ENCODE measurements at regions not wholly inside any gene's neighbourhood (a gene's known extent, or its start where the extent isn't known, plus 50 kb on each side); places are given as distances from the start of the nearest gene placed in this dataset.

DNA sequence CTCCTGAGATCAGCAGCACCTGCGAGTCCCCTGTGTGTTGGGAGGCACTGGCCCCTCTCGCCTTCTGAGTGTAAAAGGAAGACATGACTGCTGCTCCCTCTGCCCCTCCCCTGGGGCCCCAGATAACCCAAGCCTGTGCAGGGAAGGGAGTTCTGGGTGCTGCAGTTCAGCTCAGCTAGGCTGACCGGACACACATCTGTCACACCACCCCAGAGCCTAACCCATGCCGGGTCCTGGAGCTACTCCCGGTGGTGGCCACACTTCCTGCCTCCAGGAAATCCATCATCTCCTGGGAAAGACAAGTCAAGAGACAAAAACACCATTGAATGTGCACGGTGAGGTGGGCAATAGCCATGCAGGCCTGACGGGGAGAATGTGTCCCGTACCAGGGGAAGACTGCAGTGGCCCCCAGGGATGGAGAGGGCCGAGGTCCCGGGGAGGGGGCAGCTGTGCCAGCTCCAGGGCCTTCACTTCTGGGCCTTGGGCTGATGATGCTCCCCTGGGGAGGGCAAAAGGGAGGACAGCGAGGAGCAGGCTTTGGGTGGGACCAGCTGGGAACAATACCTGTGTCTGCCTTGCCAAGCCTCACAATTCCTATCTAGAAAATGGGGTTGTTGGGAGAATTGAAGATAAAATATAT, 210.6 kb downstream of the TFCP2L1 start:
- no peak for DNase-seq (ENCODE audit: low spot score)
- in situ Hi-C loops (cut with MboI; ENCODE audit: low sequenced_read_pairs, unreplicated experiment): loop anchor here (10.0 kb wide), 1 partner anchor 380 kb away; no protein-coding TSS in a partner anchor

DNA sequence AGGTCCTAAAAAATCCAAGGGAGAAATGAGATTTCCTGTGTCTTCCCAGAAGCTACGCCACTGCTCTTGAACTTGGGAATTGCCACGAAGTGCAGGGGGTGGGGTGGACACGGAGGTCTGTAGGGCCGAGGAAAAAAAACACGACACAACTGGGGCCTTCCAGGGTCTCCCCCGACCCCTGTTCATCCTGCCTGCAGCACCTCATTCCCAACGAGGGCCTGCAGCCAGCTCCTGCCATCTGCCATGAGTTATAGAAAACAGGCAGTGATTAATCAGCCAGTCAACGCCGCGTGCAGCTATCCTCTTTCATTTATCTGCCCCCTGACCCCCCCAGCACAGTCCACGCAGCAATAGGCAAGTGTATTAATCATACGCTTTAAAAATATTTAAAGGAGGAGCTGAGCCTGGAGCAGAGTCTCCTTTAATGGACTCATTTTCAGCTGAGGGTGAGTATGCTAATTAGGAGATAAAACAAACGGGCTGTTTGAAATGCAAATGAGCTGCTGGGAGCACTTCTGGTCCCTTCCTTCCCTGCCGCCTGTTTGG, 209.9 kb downstream of the TFCP2L1 start:
- in situ Hi-C loops (cut with MboI; ENCODE audit: low sequenced_read_pairs, unreplicated experiment): loop anchor here (10.0 kb wide), 1 partner anchor 380 kb away; no protein-coding TSS in a partner anchor
- TF ChIP-seq, protein P1, sequence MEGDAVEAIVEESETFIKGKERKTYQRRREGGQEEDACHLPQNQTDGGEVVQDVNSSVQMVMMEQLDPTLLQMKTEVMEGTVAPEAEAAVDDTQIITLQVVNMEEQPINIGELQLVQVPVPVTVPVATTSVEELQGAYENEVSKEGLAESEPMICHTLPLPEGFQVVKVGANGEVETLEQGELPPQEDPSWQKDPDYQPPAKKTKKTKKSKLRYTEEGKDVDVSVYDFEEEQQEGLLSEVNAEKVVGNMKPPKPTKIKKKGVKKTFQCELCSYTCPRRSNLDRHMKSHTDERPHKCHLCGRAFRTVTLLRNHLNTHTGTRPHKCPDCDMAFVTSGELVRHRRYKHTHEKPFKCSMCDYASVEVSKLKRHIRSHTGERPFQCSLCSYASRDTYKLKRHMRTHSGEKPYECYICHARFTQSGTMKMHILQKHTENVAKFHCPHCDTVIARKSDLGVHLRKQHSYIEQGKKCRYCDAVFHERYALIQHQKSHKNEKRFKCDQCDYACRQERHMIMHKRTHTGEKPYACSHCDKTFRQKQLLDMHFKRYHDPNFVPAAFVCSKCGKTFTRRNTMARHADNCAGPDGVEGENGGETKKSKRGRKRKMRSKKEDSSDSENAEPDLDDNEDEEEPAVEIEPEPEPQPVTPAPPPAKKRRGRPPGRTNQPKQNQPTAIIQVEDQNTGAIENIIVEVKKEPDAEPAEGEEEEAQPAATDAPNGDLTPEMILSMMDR (IDR thresholded peaks at IDR 0.05; ENCODE audit: borderline replicate concordance, control extremely low read depth, extremely low read depth, insufficient read depth, missing control alignments): no peak
- DNase-seq (ENCODE audit: low spot score): no peak

More for the DNA sequence above, 210.6 kb downstream of the TFCP2L1 start:
- TF ChIP-seq, protein P1 (IDR thresholded peaks at IDR 0.05; ENCODE audit: borderline replicate concordance, control extremely low read depth, extremely low read depth, insufficient read depth, missing control alignments): no peak

DNA sequence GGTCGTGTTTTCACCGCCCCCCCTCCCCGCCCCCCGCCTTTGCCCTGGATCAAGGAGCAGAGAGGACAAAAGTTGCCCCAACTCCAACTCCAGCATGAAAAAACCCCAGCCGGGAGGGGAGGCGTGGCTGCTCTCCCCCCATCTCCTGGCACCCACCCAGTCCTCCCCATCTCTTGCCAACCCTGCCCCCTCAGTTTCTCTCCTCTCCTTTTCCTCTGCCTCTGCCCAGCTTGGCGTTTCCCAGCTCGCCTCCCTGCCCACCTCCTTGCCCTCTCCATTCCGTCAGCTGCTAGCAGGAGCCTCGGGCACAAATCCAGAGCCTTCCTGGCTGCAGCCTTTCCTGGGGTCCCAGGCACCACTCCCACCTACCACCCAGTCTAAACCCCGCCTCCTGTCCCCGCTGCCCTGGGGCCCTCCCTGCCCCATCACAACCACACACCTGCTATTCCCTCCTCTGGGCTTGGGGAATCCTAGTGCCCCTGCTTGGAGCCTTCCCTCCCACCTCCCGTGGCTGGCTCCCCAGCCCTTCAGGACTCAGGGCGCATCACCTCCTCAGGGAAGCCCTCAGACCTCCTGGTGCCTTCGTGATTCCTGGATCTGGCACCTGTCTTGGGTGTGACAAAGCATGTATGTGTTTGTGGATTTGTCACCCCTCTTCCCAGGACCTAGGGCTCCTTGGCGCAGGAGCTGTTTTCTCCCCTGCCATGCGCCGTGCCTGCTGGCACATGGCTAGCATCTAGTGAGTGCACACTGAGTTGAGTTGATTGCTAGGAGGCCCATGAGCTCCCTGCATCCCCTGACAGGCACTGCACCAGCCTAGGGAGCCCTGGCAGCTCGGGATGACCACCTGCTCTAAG, 209.1 kb downstream of the TFCP2L1 start:
- in situ Hi-C loops (cut with MboI; ENCODE audit: low sequenced_read_pairs, unreplicated experiment): loop anchor here (10.0 kb wide), 1 partner anchor 381 kb away; no protein-coding TSS in a partner anchor
- TF ChIP-seq, protein P1 (IDR thresholded peaks at IDR 0.05; ENCODE audit: borderline replicate concordance, control extremely low read depth, extremely low read depth, insufficient read depth, missing control alignments): no peak
- no peak for DNase-seq (ENCODE audit: low spot score)

DNA sequence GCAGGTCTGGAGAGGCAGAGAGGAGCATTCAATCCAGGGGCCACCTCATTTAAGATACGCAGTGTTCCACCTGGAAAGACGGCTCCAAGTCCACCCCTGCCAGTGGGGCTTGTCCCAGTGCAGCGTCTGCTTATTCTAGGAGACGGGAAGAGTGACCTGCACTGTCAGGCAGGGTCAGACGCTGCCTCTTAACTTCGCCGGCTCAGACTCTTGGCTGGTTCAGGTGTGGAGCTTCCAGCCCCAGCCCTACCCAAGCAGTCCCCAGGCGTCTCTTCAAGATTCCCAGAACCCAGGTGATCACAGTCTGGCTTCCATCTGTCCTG, 208.5 kb downstream of the TFCP2L1 start:
- no peak for DNase-seq (ENCODE audit: low spot score)
- TF ChIP-seq, protein P1 (IDR thresholded peaks at IDR 0.05; ENCODE audit: borderline replicate concordance, control extremely low read depth, extremely low read depth, insufficient read depth, missing control alignments): no peak
- in situ Hi-C loops (cut with MboI; ENCODE audit: low sequenced_read_pairs, unreplicated experiment): loop anchor here (10.0 kb wide), 1 partner anchor 382 kb away; no protein-coding TSS in a partner anchor

DNA sequence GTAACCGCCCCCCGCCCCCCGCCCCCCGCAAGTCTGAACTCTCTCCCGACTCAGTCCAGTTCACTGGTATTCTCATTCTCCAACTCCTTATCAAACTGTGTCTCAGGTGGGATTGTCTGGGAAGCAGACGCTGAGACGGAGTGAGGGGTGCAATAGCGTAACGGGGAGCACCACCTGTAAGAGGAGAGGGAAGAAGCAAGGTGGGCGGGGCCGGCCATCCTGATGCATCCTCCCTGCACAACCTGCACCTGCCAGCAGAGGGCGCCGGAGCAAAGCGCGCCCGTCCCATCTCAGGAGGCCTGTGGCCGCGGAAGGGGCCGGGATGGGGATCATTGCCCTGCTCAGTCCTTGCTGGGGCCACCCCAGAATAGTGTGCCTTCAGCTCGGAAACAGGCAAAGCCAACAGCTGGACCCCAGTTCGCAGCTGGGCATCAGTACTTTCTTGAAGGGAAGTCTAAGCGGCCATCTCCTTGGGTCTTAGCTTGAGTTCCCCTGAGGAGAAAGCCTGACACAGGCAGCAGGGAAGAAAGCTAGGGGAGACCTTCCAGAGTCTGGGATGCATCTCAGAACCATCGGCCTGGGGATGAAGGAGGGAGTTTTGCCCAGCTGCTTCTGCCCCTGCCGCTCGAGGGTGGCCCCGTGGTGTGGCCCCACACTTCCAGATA, 208.0 kb downstream of the TFCP2L1 start:
- TF ChIP-seq, protein P1 (IDR thresholded peaks at IDR 0.05; ENCODE audit: borderline replicate concordance, control extremely low read depth, extremely low read depth, insufficient read depth, missing control alignments): peak; percentile 99
- peak; percentile 85 for DNase-seq (ENCODE audit: low spot score)
- in situ Hi-C loops (cut with MboI; ENCODE audit: low sequenced_read_pairs, unreplicated experiment): loop anchor here (10.0 kb wide), 1 partner anchor 382 kb away; no protein-coding TSS in a partner anchor

DNA sequence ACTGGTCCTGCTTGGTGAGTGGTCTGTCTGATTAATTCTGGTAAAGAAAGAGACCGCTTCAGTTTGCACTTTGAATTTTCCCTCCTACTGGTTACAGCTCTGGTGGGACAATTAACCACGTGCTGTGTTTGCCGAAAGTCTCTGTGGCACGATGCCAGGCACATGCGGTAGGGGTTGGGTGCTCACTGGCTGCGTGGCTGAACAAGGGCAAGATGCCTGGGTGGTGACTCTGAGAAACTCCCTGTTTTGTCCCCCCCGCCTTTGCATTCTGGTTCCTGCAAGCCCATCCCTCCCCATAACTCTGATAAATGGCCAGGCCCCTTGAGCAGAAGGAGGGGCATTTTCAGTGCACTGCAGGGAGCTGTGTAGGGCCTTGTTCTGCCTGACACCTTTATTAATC, 206.1 kb downstream of the TFCP2L1 start:
- TF ChIP-seq, protein P1 (IDR thresholded peaks at IDR 0.05; ENCODE audit: borderline replicate concordance, control extremely low read depth, extremely low read depth, insufficient read depth, missing control alignments): no peak
- in situ Hi-C loops (cut with MboI; ENCODE audit: low sequenced_read_pairs, unreplicated experiment): loop anchor here (10.0 kb wide), 1 partner anchor 384 kb away; no protein-coding TSS in a partner anchor
- no peak for DNase-seq (ENCODE audit: low spot score)
